ENCODE measurements at regions not wholly inside any gene's neighbourhood (a gene's known extent, or its start where the extent isn't known, plus 50 kb on each side); places are given as distances from the start of the nearest gene placed in this dataset.

GRCh38 chr7:35482231-35482630 lies 212.7 kb downstream of the HERPUD2 start:
- TF ChIP-seq CTCF (IDR thresholded peaks at IDR 0.05) (no peak), POLR2A (IDR thresholded peaks at IDR 0.05) (no peak), POLR2AphosphoS5 (IDR thresholded peaks at IDR 0.05) (no peak), EP300 (IDR thresholded peaks at IDR 0.05) (no peak)

Data from sigmoid colon (tissue), 4 donors.